ENCODE measurements at regions not wholly inside any gene's neighbourhood (a gene's known extent, or its start where the extent isn't known, plus 50 kb on each side); places are given as distances from the start of the nearest gene placed in this dataset.

- H3K4me3 ChIP-seq (ENCODE audit: low read depth, low read length): no peak overlapping the region
- no peak for TF ChIP-seq CTCF (IDR thresholded peaks at IDR 0.05; ENCODE audit: low read depth, low read length)
- ChIA-PET CTCF (no interaction called here), POLR2A (no interaction called here)
- peaks cover 11% of the 10 kb centered on the region; the same call in 1 of the 2 replicates for H3K9me3 ChIP-seq (ENCODE audit: control insufficient read depth, insufficient read depth, low read length)
- no peak for DNase-seq (ENCODE audit: low read depth, low spot score)
- no peaks in the 10 kb centered on the region for H3K27me3 ChIP-seq (ENCODE audit: control insufficient read depth, insufficient read depth, low read length)
- H3K27ac ChIP-seq (ENCODE audit: low read depth, low read length): no peak overlapping the region
Observed at GRCh38 chr18:64240316-64240715, 91.4 kb upstream of the LINC00305 start.

GRCh38 chr18:64238076-64238475, 89.2 kb upstream of the LINC00305 start:
- POLR2A ChIA-PET: no interaction called here
- Histone ChIP-seq H3K9me3 (ENCODE audit: control insufficient read depth, insufficient read depth, low read length) (peaks cover 15% of the 10 kb centered on the region; the same call in 1 of the 2 replicates), H3K27me3 (ENCODE audit: control insufficient read depth, insufficient read depth, low read length) (no peaks in the 10 kb centered on the region), H3K4me3 (ENCODE audit: low read depth, low read length) (no peak overlapping the region), H3K27ac (ENCODE audit: low read depth, low read length) (no peak overlapping the region)
- CTCF ChIA-PET: no interaction called here
- TF ChIP-seq CTCF (IDR thresholded peaks at IDR 0.05; ENCODE audit: low read depth, low read length): no peak
- no peak for DNase-seq (ENCODE audit: low read depth, low spot score)

GRCh38 chr18:64234321-64234720, 85.4 kb upstream of the LINC00305 start:
- Histone ChIP-seq H3K27me3 (ENCODE audit: control insufficient read depth, insufficient read depth, low read length) (no peaks in the 10 kb centered on the region), H3K4me3 (ENCODE audit: low read depth, low read length) (no peak overlapping the region), H3K27ac (ENCODE audit: low read depth, low read length) (no peak overlapping the region), H3K9me3 (ENCODE audit: control insufficient read depth, insufficient read depth, low read length) (peaks cover 15% of the 10 kb centered on the region; the same call in 1 of the 2 replicates)
- POLR2A ChIA-PET: no interaction called here
- CTCF ChIA-PET: no interaction called here
- DNase-seq (ENCODE audit: low read depth, low spot score): no peak
- no peak for TF ChIP-seq CTCF (IDR thresholded peaks at IDR 0.05; ENCODE audit: low read depth, low read length)

GRCh38 chr18:64233851-64234250, 85.0 kb upstream of the LINC00305 start:
- Histone ChIP-seq H3K27me3 (ENCODE audit: control insufficient read depth, insufficient read depth, low read length) (no peaks in the 10 kb centered on the region), H3K9me3 (ENCODE audit: control insufficient read depth, insufficient read depth, low read length) (peaks cover 15% of the 10 kb centered on the region; the same call in 1 of the 2 replicates), H3K4me3 (ENCODE audit: low read depth, low read length) (no peak overlapping the region), H3K27ac (ENCODE audit: low read depth, low read length) (no peak overlapping the region)
- no peak for TF ChIP-seq CTCF (IDR thresholded peaks at IDR 0.05; ENCODE audit: low read depth, low read length)
- POLR2A ChIA-PET: no interaction called here
- CTCF ChIA-PET: no interaction called here
- DNase-seq (ENCODE audit: low read depth, low spot score): no peak

GRCh38 chr18:64220941-64221340, 72.1 kb upstream of the LINC00305 start:
- Histone ChIP-seq H3K9me3 (ENCODE audit: control insufficient read depth, insufficient read depth, low read length) (peaks cover 11% of the 10 kb centered on the region), H3K27me3 (ENCODE audit: control insufficient read depth, insufficient read depth, low read length) (no peaks in the 10 kb centered on the region), H3K27ac (ENCODE audit: low read depth, low read length) (no peak overlapping the region), H3K4me3 (ENCODE audit: low read depth, low read length) (no peak overlapping the region)
- CTCF ChIA-PET: no interaction called here
- TF ChIP-seq CTCF (IDR thresholded peaks at IDR 0.05; ENCODE audit: low read depth, low read length): no peak
- no peak for DNase-seq (ENCODE audit: low read depth, low spot score)
- POLR2A ChIA-PET: no interaction called here
